HPDE6-E6E7 (cell line): ENCODE measurements at regions not wholly inside any gene's neighbourhood (a gene's known extent, or its start where the extent isn't known, plus 50 kb on each side); places are given as distances from the start of the nearest gene placed in this dataset.

Experiments
- DNase-seq: peaks from one replicate; pipeline ENCODE4 v3.0.0; 2011; ENCODE audit warnings: missing footprints; ENCODE audit errors: extremely low spot score

GRCh38 chr17:51487947-51488346 lies 227.6 kb downstream of the UTP18 start:
- no peak for DNase-seq

- DNase-seq: no peak
Observed at GRCh38 chr17:51491416-51491815, 231.1 kb downstream of the UTP18 start.

- DNase-seq: no peak
Observed at GRCh38 chr17:51493206-51493605, 232.9 kb downstream of the UTP18 start.

- DNase-seq: no peak
Observed at GRCh38 chr17:51496378-51496777, 236.0 kb downstream of the UTP18 start.

GRCh38 chr17:51499897-51500296 lies 239.6 kb downstream of the UTP18 start:
- DNase-seq: no peak

- DNase-seq: no peak
Observed at GRCh38 chr17:51500454-51500853, 240.1 kb downstream of the UTP18 start.

GRCh38 chr17:51505450-51505849 lies 245.1 kb downstream of the UTP18 start:
- no peak for DNase-seq

GRCh38 chr17:51507444-51507843 lies 247.1 kb downstream of the UTP18 start:
- no peak for DNase-seq

- DNase-seq: no peak
Observed at GRCh38 chr17:51508048-51508447, 247.7 kb downstream of the UTP18 start.

GRCh38 chr17:51510940-51511339 lies 250.6 kb downstream of the UTP18 start:
- no peak for DNase-seq

- DNase-seq: no peak
Observed at GRCh38 chr17:51512220-51512907, 252.0 kb downstream of the UTP18 start.

GRCh38 chr17:51516924-51517323 lies 256.6 kb downstream of the UTP18 start:
- DNase-seq: no peak

- DNase-seq: no peak
Observed at GRCh38 chr17:51524524-51524923, 264.2 kb downstream of the UTP18 start.

- DNase-seq: no peak
Observed at GRCh38 chr17:51526507-51526906, 266.2 kb downstream of the UTP18 start.

- DNase-seq: no peak
Observed at GRCh38 chr17:51527225-51527982, 267.1 kb downstream of the UTP18 start.

- DNase-seq: no peak
Observed at GRCh38 chr17:51528111-51528510, 267.8 kb downstream of the UTP18 start.

- no peak for DNase-seq
Observed at GRCh38 chr17:51533219-51533618, 272.9 kb downstream of the UTP18 start.

- DNase-seq: no peak
Observed at GRCh38 chr17:51533821-51534220, 273.5 kb downstream of the UTP18 start.

GRCh38 chr17:51536627-51537026 lies 276.3 kb downstream of the UTP18 start:
- DNase-seq: no peak

GRCh38 chr17:51537996-51538550 lies 277.7 kb downstream of the UTP18 start:
- DNase-seq: no peak

- DNase-seq: no peak
Observed at GRCh38 chr17:51540151-51540550, 279.8 kb downstream of the UTP18 start.

- DNase-seq: no peak
Observed at GRCh38 chr17:51541215-51541614, 280.9 kb downstream of the UTP18 start.

GRCh38 chr17:51546114-51546513 lies 285.8 kb downstream of the UTP18 start:
- no peak for DNase-seq
